T-cell (primary cell): ENCODE measurements at regions not wholly inside any gene's neighbourhood (a gene's known extent, or its start where the extent isn't known, plus 50 kb on each side); places are given as distances from the start of the nearest gene placed in this dataset.

Experiments used
- ATAC-seq, 4 experiments: fragments of 200-7000 bp in 3 of 4; fragments of 150-1000 bp in 1 of 4; cut with Tn5 transposase; replicated peaks in 1 of 4; 1 replicate in 3 of 4; 2 replicates in 1 of 4; pipeline ENCODE4 v1.10.0; 2021; ENCODE audit warnings: moderate library complexity in 3 of 4, mild to moderate bottlenecking in 2 of 4, moderate number of reproducible peaks in 1 of 4
- CTCF ChIA-PET, 2 donors: fragments of 300-600 bp; sonication (Branson Sonifier 250); formaldehyde crosslinking; loops; one replicate each; lab custom pipeline; 2022; ENCODE audit warnings: antibody characterized with exemption in 2 of 2; lab: Charles Lee
- POLR2A ChIA-PET, 2 donors: fragments of 300-600 bp; sonication (Branson Sonifier 250); formaldehyde crosslinking; loops; one replicate each; lab custom pipeline; 2022; ENCODE audit warnings: antibody characterized with exemption in 2 of 2; lab: Charles Lee
- DNase-seq, 35 experiments: peaks; one replicate each; pipeline versions ENCODE4 v3.0.0 to v3.0.0-alpha.2; 2013 to 2023
- H3K27ac ChIP-seq: one replicate; pipeline ENCODE4 v1.5.1; 2013; ENCODE audit warnings: low read length
- H3K27me3 ChIP-seq, 2 experiments: replicated peaks in 1 of 2; 1 replicate in 1 of 2; 2 replicates in 1 of 2; pipeline versions ENCODE4 v1.6.1 to v1.7.0; 2013; ENCODE audit warnings: low read length in 1 of 2, mixed read lengths in 1 of 2; ENCODE audit not compliant: control insufficient read depth in 2 of 2, insufficient read depth in 2 of 2; ENCODE audit errors: extremely low read depth in 1 of 2
- H3K36me3 ChIP-seq, 2 donors: 1 replicate in 1 of 2; 2 replicates in 1 of 2; pipeline versions ENCODE4 v1.6.1 to v1.7.0; 2013; ENCODE audit warnings: low read length in 1 of 2; ENCODE audit not compliant: control insufficient read depth in 2 of 2, insufficient read depth in 1 of 2; ENCODE audit errors: extremely low read depth in 1 of 2
- H3K4me1 ChIP-seq, 2 experiments: 1 replicate in 1 of 2; 2 replicates in 1 of 2; pipeline versions ENCODE4 v1.6.1 to v1.7.0; 2013; ENCODE audit warnings: low read length in 2 of 2, mixed read lengths in 1 of 2; ENCODE audit not compliant: insufficient read depth in 2 of 2, control insufficient read depth in 1 of 2; ENCODE audit errors: extremely low read depth in 1 of 2
- H3K4me3 ChIP-seq, 2 donors: 1 replicate in 1 of 2; 2 replicates in 1 of 2; pipeline versions ENCODE4 v1.5.1 to v1.7.0; 2013; ENCODE audit warnings: mild to moderate bottlenecking in 2 of 2, low read length in 1 of 2, moderate library complexity in 1 of 2; ENCODE audit not compliant: control insufficient read depth in 1 of 2; ENCODE audit errors: extremely low read depth in 1 of 2
- H3K9me3 ChIP-seq: 2 replicates; pipeline ENCODE4 v1.7.0; 2013
- H3K27ac Mint-ChIP-seq, 2 donors: one replicate each; pipeline ENCODE4 v1.8.0; 2020 to 2021; ENCODE audit warnings: mild to moderate bottlenecking in 2 of 2, mixed read lengths in 2 of 2
- H3K27me3 Mint-ChIP-seq, 2 donors: one replicate each; pipeline ENCODE4 v1.8.0; 2021 to 2022; ENCODE audit warnings: mixed read lengths in 2 of 2
- H3K36me3 Mint-ChIP-seq: one replicate; pipeline ENCODE4 v1.8.0; 2021; ENCODE audit warnings: mixed read lengths
- H3K4me1 Mint-ChIP-seq, 3 donors: one replicate each; pipeline ENCODE4 v1.8.0; 2020 to 2022; ENCODE audit warnings: mixed read lengths in 3 of 3, mild to moderate bottlenecking in 1 of 3
- H3K4me3 Mint-ChIP-seq, 3 donors: one replicate each; pipeline ENCODE4 v1.8.0; 2020 to 2022; ENCODE audit warnings: mild to moderate bottlenecking in 3 of 3, mixed read lengths in 3 of 3, moderate library complexity in 3 of 3
- H3K9me3 Mint-ChIP-seq, 3 donors: one replicate each; pipeline ENCODE4 v1.8.0; 2020 to 2022; ENCODE audit warnings: mixed read lengths in 3 of 3
- WGBS: methylation state at CpG from one replicate; pipeline ENCODE4 v1.1.5; 2013; ENCODE audit warnings: missing lambda C conversion rate; ENCODE audit not compliant: insufficient coverage; 5-methylcytosine and 5-hydroxymethylcytosine counted together

GRCh38 chr2:41768310-41768709 is 279.5 kb upstream of the PKDCC start:
- H3K36me3 Mint-ChIP-seq, result no peaks in the 10 kb centered on the region
- H3K27ac ChIP-seq, result no peak overlapping the region
- 69% methylated on average over 2 of the region's 6 CpGs for WGBS
- H3K36me3 ChIP-seq, result no peaks in the 10 kb centered on the region
- no peaks in the 10 kb centered on the region for H3K9me3 Mint-ChIP-seq
- no peak overlapping the region for H3K27ac Mint-ChIP-seq
- no peaks in the 10 kb centered on the region for H3K4me1 ChIP-seq
- DNase-seq (no peak), ATAC-seq (no peak)
- H3K4me1 Mint-ChIP-seq, result no peaks in the 10 kb centered on the region
- ChIA-PET POLR2A (interaction anchor here in 1 of 2 donors (0.5 kb wide), 1 partner anchor 46 kb away, joined by 3 read pairs; no protein-coding TSS in a partner anchor), CTCF (no interaction called here)
- H3K4me3 Mint-ChIP-seq, result no peak overlapping the region
- peaks cover 16 to 21% of the 10 kb centered on the region in 2 donors for H3K27me3 Mint-ChIP-seq
- no peaks in the 10 kb centered on the region for H3K9me3 ChIP-seq
- no peak overlapping the region for H3K4me3 ChIP-seq
- peaks cover 0 to 2% of the 10 kb centered on the region in 2 experiments for H3K27me3 ChIP-seq

GRCh38 chr2:41771710-41772109 is 276.1 kb upstream of the PKDCC start:
- ATAC-seq (no peak), DNase-seq (no peak)
- WGBS, result 100% methylated on average over 1 of the region's 1 CpG
- Histone ChIP-seq H3K9me3 (no peaks in the 10 kb centered on the region), H3K27me3 (peaks cover 0 to 2% of the 10 kb centered on the region in 2 experiments), H3K27ac (no peak overlapping the region), H3K4me3 (no peak overlapping the region), H3K36me3 (no peaks in the 10 kb centered on the region), H3K4me1 (no peaks in the 10 kb centered on the region)
- H3K27me3 Mint-ChIP-seq, result peaks cover 25 to 38% of the 10 kb centered on the region in 2 donors
- no peaks in the 10 kb centered on the region for H3K9me3 Mint-ChIP-seq
- ChIA-PET POLR2A (no interaction called here), CTCF (no interaction called here)
- H3K36me3 Mint-ChIP-seq, result no peaks in the 10 kb centered on the region
- no peak overlapping the region for H3K27ac Mint-ChIP-seq
- no peak overlapping the region for H3K4me3 Mint-ChIP-seq
- H3K4me1 Mint-ChIP-seq, result no peaks in the 10 kb centered on the region

- no peak overlapping the region for H3K4me3 Mint-ChIP-seq
- POLR2A ChIA-PET, result no interaction called here
- H3K27ac Mint-ChIP-seq, result no peak overlapping the region
- no peaks in the 10 kb centered on the region for H3K9me3 Mint-ChIP-seq
- 50% methylated on average over 1 of the region's 4 CpGs for WGBS
- CTCF ChIA-PET, result no interaction called here
- H3K4me3 ChIP-seq, result no peak overlapping the region
- no peaks in the 10 kb centered on the region for H3K36me3 ChIP-seq
- H3K9me3 ChIP-seq, result no peaks in the 10 kb centered on the region
- no peaks in the 10 kb centered on the region for H3K36me3 Mint-ChIP-seq
- no peak for ATAC-seq
- no peaks in the 10 kb centered on the region for H3K4me1 ChIP-seq
- DNase-seq, result no peak
- peaks cover 0 to 2% of the 10 kb centered on the region in 2 experiments for H3K27me3 ChIP-seq
- peaks cover 25 to 44% of the 10 kb centered on the region in 2 donors for H3K27me3 Mint-ChIP-seq
- H3K4me1 Mint-ChIP-seq, result no peaks in the 10 kb centered on the region
- H3K27ac ChIP-seq, result no peak overlapping the region
Measured at GRCh38 chr2:41772697-41773096, 275.1 kb upstream of the PKDCC start.

- ChIA-PET POLR2A (no interaction called here), CTCF (no interaction called here)
- Mint-ChIP-seq H3K36me3 (no peaks in the 10 kb centered on the region), H3K4me3 (no peak overlapping the region), H3K27ac (no peak overlapping the region), H3K4me1 (no peaks in the 10 kb centered on the region), H3K9me3 (no peaks in the 10 kb centered on the region), H3K27me3 (peaks cover 25 to 51% of the 10 kb centered on the region in 2 donors)
- H3K27me3 ChIP-seq, result no peaks in the 10 kb centered on the region
- H3K36me3 ChIP-seq, result no peaks in the 10 kb centered on the region
- no peak overlapping the region for H3K4me3 ChIP-seq
- H3K9me3 ChIP-seq, result no peaks in the 10 kb centered on the region
- WGBS, result 80% methylated on average over 1 of the region's 3 CpGs
- no peaks in the 10 kb centered on the region for H3K4me1 ChIP-seq
- H3K27ac ChIP-seq, result no peak overlapping the region
- ATAC-seq (no peak), DNase-seq (no peak)
Measured at GRCh38 chr2:41774011-41774605, 273.7 kb upstream of the PKDCC start.

- Histone ChIP-seq H3K27ac (no peak overlapping the region), H3K4me3 (no peak overlapping the region), H3K9me3 (no peaks in the 10 kb centered on the region), H3K36me3 (no peaks in the 10 kb centered on the region), H3K27me3 (no peaks in the 10 kb centered on the region), H3K4me1 (no peaks in the 10 kb centered on the region)
- peaks cover 13 to 40% of the 10 kb centered on the region in 2 donors for H3K27me3 Mint-ChIP-seq
- ChIA-PET POLR2A (no interaction called here), CTCF (interaction anchor here in 1 of 2 donors (0.6 kb wide), 1 partner anchor 1918 kb away, joined by 7 read pairs; no protein-coding TSS in a partner anchor)
- H3K4me3 Mint-ChIP-seq, result no peak overlapping the region
- no peak for ATAC-seq
- DNase-seq, result no peak
- H3K9me3 Mint-ChIP-seq, result no peaks in the 10 kb centered on the region
- no peak overlapping the region for H3K27ac Mint-ChIP-seq
- 80% methylated on average over 1 of the region's 4 CpGs for WGBS
- H3K36me3 Mint-ChIP-seq, result no peaks in the 10 kb centered on the region
- H3K4me1 Mint-ChIP-seq, result no peaks in the 10 kb centered on the region
Measured at GRCh38 chr2:41775366-41776025, 272.3 kb upstream of the PKDCC start.

- ATAC-seq, result no peak
- H3K36me3 ChIP-seq, result no peaks in the 10 kb centered on the region
- no peaks in the 10 kb centered on the region for H3K9me3 ChIP-seq
- no peaks in the 10 kb centered on the region for H3K9me3 Mint-ChIP-seq
- ChIA-PET POLR2A (no interaction called here), CTCF (interaction anchor here in 1 of 2 donors (0.6 to 0.9 kb wide), 2 partner anchors 786 to 1866 kb away, joined by 3 to 4 read pairs; no protein-coding TSS in a partner anchor)
- no peak for DNase-seq
- no peak overlapping the region for H3K4me3 ChIP-seq
- no peak overlapping the region for H3K27ac ChIP-seq
- H3K4me1 ChIP-seq, result no peaks in the 10 kb centered on the region
- no peaks in the 10 kb centered on the region for H3K4me1 Mint-ChIP-seq
- peaks cover 0 to 4% of the 10 kb centered on the region in 2 experiments for H3K27me3 ChIP-seq
- no peak overlapping the region for H3K27ac Mint-ChIP-seq
- peaks cover 3 to 27% of the 10 kb centered on the region in 2 donors for H3K27me3 Mint-ChIP-seq
- H3K36me3 Mint-ChIP-seq, result no peaks in the 10 kb centered on the region
- H3K4me3 Mint-ChIP-seq, result no peak overlapping the region
- 50% methylated on average over 2 of the region's 3 CpGs for WGBS
Measured at GRCh38 chr2:41779888-41780287, 267.9 kb upstream of the PKDCC start.
